IMR-90 (cell line): ENCODE measurements at regions not wholly inside any gene's neighbourhood (a gene's known extent, or its start where the extent isn't known, plus 50 kb on each side); places are given as distances from the start of the nearest gene placed in this dataset.

Experiments used
- ATAC-seq: fragments of 200-7000 bp; cut with Tn5 transposase; 2 replicates; pipeline ENCODE4 v1.9.1; 2020; ENCODE audit warnings: low read depth, mild to moderate bottlenecking, moderate library complexity
- BruUV-seq: library from RNA; stranded (reverse); fragments of 400-500 nt; replicated peaks from 2 replicates; lab custom pipeline; 2021; lab: Mats Ljungman, UMichigan
- CTCF ChIA-PET: fragments of 300-600 bp; formaldehyde crosslinking; extraction: SDS; loops from one replicate; lab custom pipeline; 2021; ENCODE audit warnings: antibody characterized with exemption; lab: Yijun Ruan, JAX
- POLR2A ChIA-PET: fragments of 300-600 bp; sonication (Branson Sonifier 250); formaldehyde crosslinking; loops from one replicate; lab custom pipeline; 2022; ENCODE audit warnings: antibody characterized with exemption; ENCODE audit not compliant: unreplicated experiment; lab: Charles Lee
- DNase-seq: peaks from one replicate; pipeline ENCODE4 v3.0.0; 2013
- H2AFZ ChIP-seq: replicated peaks from 2 replicates; pipeline ENCODE3; 2013; ENCODE audit warnings: low read length, mild to moderate bottlenecking; ENCODE audit not compliant: poor library complexity
- H2AK5ac ChIP-seq: 2 replicates; pipeline ENCODE4 v1.6.1; 2013; ENCODE audit warnings: low read depth, low read length, inconsistent platforms
- H2AK9ac ChIP-seq: replicated peaks from 2 replicates; pipeline ENCODE3; 2013; ENCODE audit warnings: mild to moderate bottlenecking, low read depth, low read length, moderate library complexity; ENCODE audit not compliant: poor library complexity
- H2BK120ac ChIP-seq: 2 replicates; pipeline ENCODE4 v1.6.1; 2013; ENCODE audit warnings: low read depth, low read length, inconsistent platforms
- H2BK15ac ChIP-seq: 3 replicates; pipeline ENCODE4 v1.6.1; 2013; ENCODE audit warnings: low read depth, low read length, inconsistent platforms
- H2BK20ac ChIP-seq: 2 replicates; pipeline ENCODE4 v1.6.1; 2013; ENCODE audit warnings: low read depth, mild to moderate bottlenecking, inconsistent platforms, low read length, moderate library complexity
- H2BK5ac ChIP-seq: 2 replicates; pipeline ENCODE4 v1.6.1; 2013; ENCODE audit warnings: mild to moderate bottlenecking, low read depth, low read length, inconsistent platforms; ENCODE audit not compliant: poor library complexity, severe bottlenecking
- H3K14ac ChIP-seq: replicated peaks from 2 replicates; pipeline ENCODE4 v1.6.1; 2013; ENCODE audit warnings: low read depth, low read length, inconsistent platforms
- H3K18ac ChIP-seq: 2 replicates; pipeline ENCODE4 v1.6.1; 2013; ENCODE audit warnings: low read depth, low read length, control low read depth
- H3K23ac ChIP-seq: 2 replicates; pipeline ENCODE4 v1.6.1; 2013; ENCODE audit warnings: low read depth, low read length, inconsistent platforms
- H3K27ac ChIP-seq: 2 replicates; pipeline ENCODE4 v1.5.1; 2013; ENCODE audit warnings: mild to moderate bottlenecking, control low read depth, low read length; ENCODE audit not compliant: insufficient read depth
- H3K27me3 ChIP-seq: 2 replicates; pipeline ENCODE4 v1.6.1; 2013; ENCODE audit warnings: low read length; ENCODE audit not compliant: control insufficient read depth, insufficient read depth
- H3K36me3 ChIP-seq: 2 replicates; pipeline ENCODE4 v1.6.1; 2013; ENCODE audit warnings: low read length, mixed read lengths; ENCODE audit not compliant: control insufficient read depth, insufficient read depth
- H3K4ac ChIP-seq: 2 replicates; pipeline ENCODE4 v1.6.1; 2013; ENCODE audit warnings: low read depth, low read length, inconsistent platforms
- H3K4me1 ChIP-seq: 2 replicates; pipeline ENCODE4 v1.6.1; 2013; ENCODE audit warnings: low read length, mixed read lengths; ENCODE audit not compliant: control insufficient read depth, insufficient read depth
- H3K4me2 ChIP-seq: 2 replicates; pipeline ENCODE4 v1.6.1; 2013; ENCODE audit warnings: low read depth, mild to moderate bottlenecking, control low read depth, low read length, moderate library complexity
- H3K4me3 ChIP-seq: 2 replicates; pipeline ENCODE4 v1.5.1; 2013; ENCODE audit warnings: low read depth, mild to moderate bottlenecking, control low read depth, low read length, moderate library complexity; ENCODE audit not compliant: insufficient read depth
- H3K56ac ChIP-seq: 2 replicates; pipeline ENCODE4 v1.6.1; 2013; ENCODE audit warnings: low read length, inconsistent platforms; ENCODE audit not compliant: insufficient read depth; ENCODE audit errors: extremely low read depth
- H3K79me1 ChIP-seq, 2 experiments: 2 replicates each; pipeline ENCODE4 v1.6.1; 2013; ENCODE audit warnings: low read length in 2 of 2, inconsistent platforms in 1 of 2, low read depth in 1 of 2
- H3K9ac ChIP-seq: 2 replicates; pipeline ENCODE4 v1.6.1; 2013; ENCODE audit warnings: low read depth, low read length, control low read depth
- H3K9me1 ChIP-seq: 2 replicates; pipeline ENCODE4 v1.6.1; 2013; ENCODE audit warnings: low read length, inconsistent platforms; ENCODE audit not compliant: insufficient read depth
- H3K9me3 ChIP-seq: 2 replicates; pipeline ENCODE4 v1.6.1; 2013; ENCODE audit warnings: low read length; ENCODE audit not compliant: control insufficient read depth, insufficient read depth
- H4K20me1 ChIP-seq: 2 replicates; pipeline ENCODE4 v1.6.1; 2013; ENCODE audit warnings: low read length, inconsistent platforms; ENCODE audit not compliant: insufficient read depth
- H4K5ac ChIP-seq: 2 replicates; pipeline ENCODE4 v1.6.1; 2013; ENCODE audit warnings: mild to moderate bottlenecking, low read depth, low read length, control low read depth
- H4K8ac ChIP-seq, 2 experiments: 2 replicates each; pipeline ENCODE4 v1.6.1; 2013; ENCODE audit warnings: low read depth in 2 of 2, low read length in 2 of 2, control low read depth in 1 of 2, inconsistent platforms in 1 of 2
- H4K91ac ChIP-seq: 2 replicates; pipeline ENCODE4 v1.6.1; 2013; ENCODE audit warnings: low read depth, low read length, inconsistent platforms; ENCODE audit not compliant: insufficient read depth
- BHLHE40 ChIP-seq: fragments of 150-350 bp; IDR thresholded peaks from 2 replicates; pipeline ENCODE4 v1.6.1; 2016; ENCODE audit warnings: mild to moderate bottlenecking, low read depth, low read length
- CEBPB ChIP-seq: IDR thresholded peaks from 2 replicates; pipeline ENCODE4 v1.6.1; 2012; ENCODE audit warnings: low read depth, low read length, improper control_type of control experiment
- CHD1 ChIP-seq: IDR thresholded peaks from 2 replicates; pipeline ENCODE4 v1.6.1; 2012; ENCODE audit warnings: low read depth, low read length, improper control_type of control experiment
- FOS ChIP-seq: fragments of 150-350 bp; IDR thresholded peaks from 2 replicates; pipeline ENCODE4 v1.6.1; 2016; ENCODE audit warnings: low read depth, low read length
- MAFK ChIP-seq: IDR thresholded peaks from 2 replicates; pipeline ENCODE4 v1.6.1; 2012; ENCODE audit warnings: low read depth, low read length, improper control_type of control experiment
- MAZ ChIP-seq: IDR thresholded peaks from 2 replicates; pipeline ENCODE4 v1.6.1; 2012; ENCODE audit warnings: low read depth, mild to moderate bottlenecking, low read length, improper control_type of control experiment, moderate library complexity, borderline replicate concordance
- MXI1 ChIP-seq: IDR thresholded peaks from 2 replicates; pipeline ENCODE4 v1.6.1; 2012; ENCODE audit warnings: low read depth, mild to moderate bottlenecking, low read length, moderate library complexity, borderline replicate concordance
- POLR2A ChIP-seq: IDR thresholded peaks from 2 replicates; pipeline ENCODE4 v1.6.1; 2012; ENCODE audit warnings: mild to moderate bottlenecking, low read depth, low read length
- RAD21 ChIP-seq: IDR thresholded peaks from 2 replicates; pipeline ENCODE4 v1.6.1; 2012; ENCODE audit warnings: low read length, improper control_type of control experiment
- RCOR1 ChIP-seq: IDR thresholded peaks from 2 replicates; pipeline ENCODE4 v1.6.1; 2012; ENCODE audit warnings: mild to moderate bottlenecking, low read length, improper control_type of control experiment; ENCODE audit not compliant: insufficient replicate concordance
- RFX5 ChIP-seq: IDR thresholded peaks from 2 replicates; pipeline ENCODE4 v1.8.0; 2012; ENCODE audit warnings: low read depth, mild to moderate bottlenecking, low read length, moderate library complexity
- WGBS, 2 experiments: methylation state at CpG; one replicate each; pipeline versions ENCODE4 v1.1.5 to v1.1.7; 2013; ENCODE audit warnings: missing lambda C conversion rate in 2 of 2; ENCODE audit not compliant: insufficient read length in 1 of 2; ENCODE audit errors: extremely low coverage in 2 of 2; 5-methylcytosine and 5-hydroxymethylcytosine counted together
- dilution Hi-C: fragments of 300-500 bp; cut with HindIII; formaldehyde crosslinking; loops from one replicate; pipeline ENCODE4 v1.14.3; 2018; ENCODE audit warnings: low sequenced_read_pairs; ENCODE audit not compliant: unreplicated experiment
- in situ Hi-C: fragments of 300-500 bp; cut with MboI; formaldehyde crosslinking; loops from 3 replicates; pipeline ENCODE4 v1.14.3; 2019; ENCODE audit warnings: low sequenced_read_pairs, inconsistent platforms, mixed read lengths
- intact Hi-C: fragments of 100-400 bp; cut with micrococcal nuclease; formaldehyde crosslinking; loops from 2 replicates; pipeline ENCODE4 v1.10.0; 2022
- TF ChIP-seq, protein P1 (sequence below): conservative IDR thresholded peaks from 2 replicates; pipeline ENCODE4 v1.5.1; 2012; ENCODE audit warnings: mild to moderate bottlenecking, low read depth, low read length, improper control_type of control experiment
- TF ChIP-seq, protein P2 (sequence below): fragments of 150-350 bp; IDR thresholded peaks from 2 replicates; pipeline ENCODE4 v1.6.1; 2016; ENCODE audit warnings: low read depth, mild to moderate bottlenecking, low read length, moderate library complexity, borderline replicate concordance
- TF ChIP-seq, protein P3 (sequence below): fragments of 150-350 bp; IDR thresholded peaks from 2 replicates; pipeline ENCODE4 v1.6.1; 2017; ENCODE audit warnings: mild to moderate bottlenecking, antibody characterized with exemption, low read length, low read depth

DNA sequence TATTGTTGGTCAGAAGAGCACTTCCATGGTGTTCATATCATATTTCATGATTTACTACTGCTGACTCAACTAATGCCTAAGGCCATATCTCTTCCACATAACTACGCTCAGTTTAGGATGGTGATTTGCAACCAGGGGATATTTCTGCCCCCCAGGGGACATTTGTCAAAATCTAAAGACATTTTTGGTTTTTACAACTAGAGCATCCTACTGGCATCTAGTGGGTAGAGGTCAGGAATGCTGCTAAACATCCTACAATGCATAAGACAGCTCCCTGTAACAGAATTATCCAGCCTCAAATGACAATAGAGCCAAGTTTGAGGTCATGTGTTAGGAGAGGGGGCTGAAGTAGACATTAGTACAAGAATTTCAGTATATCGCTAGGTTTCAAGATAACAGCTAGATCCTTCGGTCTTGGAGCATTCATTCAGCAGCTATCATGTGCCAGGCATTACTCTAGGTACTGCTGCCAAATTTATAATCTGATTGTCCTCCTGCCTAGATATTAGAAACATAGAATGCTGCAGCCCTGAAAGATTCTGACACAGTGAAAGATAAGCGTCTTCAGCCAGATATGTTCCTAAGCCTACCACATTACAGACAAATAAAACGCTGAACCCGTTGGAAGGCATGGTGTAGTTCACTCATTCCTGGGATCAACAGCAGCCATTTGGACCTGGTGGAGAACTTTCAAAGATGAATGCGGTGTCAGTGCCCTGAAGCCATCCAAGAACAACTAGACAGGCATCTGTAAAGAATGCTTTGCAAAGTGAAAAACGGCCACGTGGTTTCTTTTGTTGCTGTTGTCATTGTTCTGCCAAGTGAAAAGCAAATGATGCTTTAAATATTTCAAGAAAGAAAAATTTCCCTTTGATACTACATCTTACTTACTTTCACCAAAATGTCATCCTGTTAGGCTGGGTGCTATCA lies 55.5 kb upstream of the FST start:
- Histone ChIP-seq H3K23ac (0 out of 2 replicates have a peak overlapping the region, but pooled peaks have one; percentile 45), H2BK5ac (peak overlapping the region; percentile 86), H3K79me1 (peaks cover 3 to 16% of the 10 kb centered on the region in 2 experiments; a peak in 2 of 4 replicates), H3K27ac (peak overlapping the region; percentile 10; the same call in 1 of the 2 replicates), H3K4me2 (no peak overlapping the region), H2BK20ac (peak overlapping the region; percentile 91), H3K18ac (peak overlapping the region; percentile 83), H3K4me1 (peaks cover 23% of the 10 kb centered on the region), H2BK120ac (peak overlapping the region; percentile 94), H3K4me3 (no peak overlapping the region), H4K20me1 (no peaks in the 10 kb centered on the region), H3K9me1 (peaks cover 19% of the 10 kb centered on the region), H4K5ac (peak overlapping the region; percentile 67; the same call in 1 of the 2 replicates), H3K27me3 (no peaks in the 10 kb centered on the region), H2AFZ (peak overlapping the region; percentile 34), H3K36me3 (no peaks in the 10 kb centered on the region), H3K56ac (peak overlapping the region; percentile 36; the same call in 1 of the 2 replicates), H3K9ac (no peak overlapping the region), H3K9me3 (no peaks in the 10 kb centered on the region), H3K4ac (peak overlapping the region; percentile 89), H2AK5ac (peak overlapping the region; percentile 79), H2BK15ac (peak overlapping the region; percentile 88), H4K91ac (peak overlapping the region; percentile 74), H3K14ac (peak overlapping the region; percentile 68), H4K8ac (peak overlapping the region; percentile 62 to 87), H2AK9ac (no peak overlapping the region)
- intact Hi-C loops (no loop called here), in situ Hi-C loops (no loop called here), dilution Hi-C loops (no loop called here)
- ChIA-PET POLR2A (no interaction called here), CTCF (no interaction called here)
- no TSS peak for BruUV-seq
- no peak for DNase-seq
- ATAC-seq = no peak
- WGBS, 2 experiments = 83% methylated on average over 4 of the region's 9 CpGs; no CpG with 5 or more reads in 1 of the 2 experiments
- TF ChIP-seq FOS = no peak
- no peak for TF ChIP-seq CHD1
- no peak for TF ChIP-seq CEBPB
- TF ChIP-seq, protein P1, sequence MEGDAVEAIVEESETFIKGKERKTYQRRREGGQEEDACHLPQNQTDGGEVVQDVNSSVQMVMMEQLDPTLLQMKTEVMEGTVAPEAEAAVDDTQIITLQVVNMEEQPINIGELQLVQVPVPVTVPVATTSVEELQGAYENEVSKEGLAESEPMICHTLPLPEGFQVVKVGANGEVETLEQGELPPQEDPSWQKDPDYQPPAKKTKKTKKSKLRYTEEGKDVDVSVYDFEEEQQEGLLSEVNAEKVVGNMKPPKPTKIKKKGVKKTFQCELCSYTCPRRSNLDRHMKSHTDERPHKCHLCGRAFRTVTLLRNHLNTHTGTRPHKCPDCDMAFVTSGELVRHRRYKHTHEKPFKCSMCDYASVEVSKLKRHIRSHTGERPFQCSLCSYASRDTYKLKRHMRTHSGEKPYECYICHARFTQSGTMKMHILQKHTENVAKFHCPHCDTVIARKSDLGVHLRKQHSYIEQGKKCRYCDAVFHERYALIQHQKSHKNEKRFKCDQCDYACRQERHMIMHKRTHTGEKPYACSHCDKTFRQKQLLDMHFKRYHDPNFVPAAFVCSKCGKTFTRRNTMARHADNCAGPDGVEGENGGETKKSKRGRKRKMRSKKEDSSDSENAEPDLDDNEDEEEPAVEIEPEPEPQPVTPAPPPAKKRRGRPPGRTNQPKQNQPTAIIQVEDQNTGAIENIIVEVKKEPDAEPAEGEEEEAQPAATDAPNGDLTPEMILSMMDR = no peak
- TF ChIP-seq RFX5 = no peak
- no peak for TF ChIP-seq POLR2A
- no peak for TF ChIP-seq BHLHE40
- TF ChIP-seq MAFK = no peak
- TF ChIP-seq MXI1 = no peak
- TF ChIP-seq RCOR1 = no peak
- TF ChIP-seq MAZ = no peak
- TF ChIP-seq RAD21 = no peak
- TF ChIP-seq, protein P2, sequence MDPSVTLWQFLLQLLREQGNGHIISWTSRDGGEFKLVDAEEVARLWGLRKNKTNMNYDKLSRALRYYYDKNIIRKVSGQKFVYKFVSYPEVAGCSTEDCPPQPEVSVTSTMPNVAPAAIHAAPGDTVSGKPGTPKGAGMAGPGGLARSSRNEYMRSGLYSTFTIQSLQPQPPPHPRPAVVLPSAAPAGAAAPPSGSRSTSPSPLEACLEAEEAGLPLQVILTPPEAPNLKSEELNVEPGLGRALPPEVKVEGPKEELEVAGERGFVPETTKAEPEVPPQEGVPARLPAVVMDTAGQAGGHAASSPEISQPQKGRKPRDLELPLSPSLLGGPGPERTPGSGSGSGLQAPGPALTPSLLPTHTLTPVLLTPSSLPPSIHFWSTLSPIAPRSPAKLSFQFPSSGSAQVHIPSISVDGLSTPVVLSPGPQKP = no peak
- TF ChIP-seq, protein P3, sequence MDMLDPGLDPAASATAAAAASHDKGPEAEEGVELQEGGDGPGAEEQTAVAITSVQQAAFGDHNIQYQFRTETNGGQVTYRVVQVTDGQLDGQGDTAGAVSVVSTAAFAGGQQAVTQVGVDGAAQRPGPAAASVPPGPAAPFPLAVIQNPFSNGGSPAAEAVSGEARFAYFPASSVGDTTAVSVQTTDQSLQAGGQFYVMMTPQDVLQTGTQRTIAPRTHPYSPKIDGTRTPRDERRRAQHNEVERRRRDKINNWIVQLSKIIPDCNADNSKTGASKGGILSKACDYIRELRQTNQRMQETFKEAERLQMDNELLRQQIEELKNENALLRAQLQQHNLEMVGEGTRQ = no peak
